ENCODE measurements at regions not wholly inside any gene's neighbourhood (a gene's known extent, or its start where the extent isn't known, plus 50 kb on each side); places are given as distances from the start of the nearest gene placed in this dataset.
"Not testable (repeated sequence)": the region's sequence is repeated elsewhere in the genome, so short reads cannot be mapped to it uniquely, and the experiment has no call there.

DNA sequence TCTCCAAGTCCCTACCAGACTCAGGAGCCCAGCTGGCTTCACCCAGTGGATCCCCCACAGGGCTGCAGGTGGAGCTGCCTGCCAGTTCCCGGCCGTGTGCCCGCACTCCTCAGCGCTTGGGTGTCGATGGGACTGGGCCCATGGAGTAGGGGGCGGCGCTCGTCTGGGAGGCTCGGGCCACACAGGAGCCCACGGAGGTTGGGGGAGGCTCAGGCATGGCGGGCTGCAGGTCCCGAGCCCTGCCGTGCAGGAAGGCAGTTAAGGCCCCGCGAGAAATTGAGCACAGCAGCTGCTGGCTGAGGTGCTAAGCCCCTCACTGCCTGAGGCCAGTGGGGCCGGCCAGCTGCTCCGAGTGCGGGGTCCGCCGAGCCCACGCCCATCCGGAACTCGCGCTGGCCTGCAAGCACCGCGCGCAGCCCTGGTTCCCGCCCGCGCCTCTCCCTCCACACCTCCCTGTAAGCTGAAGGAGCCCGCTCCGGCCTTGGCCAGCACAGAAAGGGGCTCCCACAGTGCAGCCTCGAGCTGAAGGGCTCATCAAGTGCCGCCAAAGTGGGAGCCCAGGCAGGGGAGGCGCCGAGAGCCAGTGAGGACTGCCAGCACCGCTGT lies 1771.1 kb downstream of the OLFM4 start:
- Histone ChIP-seq H3K4me1 (ENCODE audit: control insufficient read depth in 5 of 5, insufficient read depth in 5 of 5, low read length in 5 of 5) (no peaks in the 10 kb centered on the region), H3K9ac (ENCODE audit: insufficient read depth in 1 of 2, low read length in 2 of 2) (no peak overlapping the region), H3K27me3 (ENCODE audit: control insufficient read depth in 3 of 3, insufficient read depth in 3 of 3, low read length in 2 of 3) (no peaks in the 10 kb centered on the region), H3K4me3 (no peak overlapping the region), H3K36me3 (ENCODE audit: control insufficient read depth in 4 of 4, insufficient read depth in 4 of 4, low read length in 4 of 4) (no peaks in the 10 kb centered on the region), H3K9me3 (ENCODE audit: control insufficient read depth in 4 of 4, insufficient read depth in 3 of 4, low read length in 3 of 4) (no peaks in the 10 kb centered on the region), H3K27ac (ENCODE audit: low read depth in 1 of 2, low read length in 1 of 2) (no peak overlapping the region)
- no peak for ATAC-seq (ENCODE audit: insufficient read depth, low FRiP score)
- no peak for DNase-seq
- WGBS, 2 donors, result 90 to 93% methylated on average over 31 to 37 of the region's 37 CpGs
- TF ChIP-seq, protein P1, sequence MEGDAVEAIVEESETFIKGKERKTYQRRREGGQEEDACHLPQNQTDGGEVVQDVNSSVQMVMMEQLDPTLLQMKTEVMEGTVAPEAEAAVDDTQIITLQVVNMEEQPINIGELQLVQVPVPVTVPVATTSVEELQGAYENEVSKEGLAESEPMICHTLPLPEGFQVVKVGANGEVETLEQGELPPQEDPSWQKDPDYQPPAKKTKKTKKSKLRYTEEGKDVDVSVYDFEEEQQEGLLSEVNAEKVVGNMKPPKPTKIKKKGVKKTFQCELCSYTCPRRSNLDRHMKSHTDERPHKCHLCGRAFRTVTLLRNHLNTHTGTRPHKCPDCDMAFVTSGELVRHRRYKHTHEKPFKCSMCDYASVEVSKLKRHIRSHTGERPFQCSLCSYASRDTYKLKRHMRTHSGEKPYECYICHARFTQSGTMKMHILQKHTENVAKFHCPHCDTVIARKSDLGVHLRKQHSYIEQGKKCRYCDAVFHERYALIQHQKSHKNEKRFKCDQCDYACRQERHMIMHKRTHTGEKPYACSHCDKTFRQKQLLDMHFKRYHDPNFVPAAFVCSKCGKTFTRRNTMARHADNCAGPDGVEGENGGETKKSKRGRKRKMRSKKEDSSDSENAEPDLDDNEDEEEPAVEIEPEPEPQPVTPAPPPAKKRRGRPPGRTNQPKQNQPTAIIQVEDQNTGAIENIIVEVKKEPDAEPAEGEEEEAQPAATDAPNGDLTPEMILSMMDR (IDR thresholded peaks at IDR 0.05; ENCODE audit: control extremely low read depth, extremely low read depth), result no peak

DNA sequence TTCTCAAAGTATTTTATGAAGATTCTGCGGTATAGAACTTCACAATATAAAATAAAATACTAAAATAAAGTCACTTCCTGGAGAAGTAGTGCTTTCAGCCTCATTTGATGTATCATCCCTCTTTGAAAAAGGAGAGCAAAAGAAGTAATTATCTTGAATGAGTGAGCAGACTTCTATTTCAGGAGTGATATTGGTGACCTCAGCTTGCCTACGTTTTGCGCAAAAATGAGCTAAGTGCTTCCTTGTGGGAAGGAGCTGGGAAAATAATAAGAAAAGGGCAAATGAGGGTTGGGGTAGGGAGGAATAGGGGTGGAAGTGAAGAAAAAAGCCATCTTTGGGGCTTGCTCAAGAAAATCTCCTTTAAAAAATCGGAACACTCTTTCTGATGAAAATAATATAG lies 1773.6 kb downstream of the OLFM4 start:
- 85 to 90% methylated on average over 4 of the region's 4 CpGs for WGBS, 2 donors
- TF ChIP-seq, protein P1 (IDR thresholded peaks at IDR 0.05; ENCODE audit: control extremely low read depth, extremely low read depth), result no peak
- DNase-seq, result no peak

DNA sequence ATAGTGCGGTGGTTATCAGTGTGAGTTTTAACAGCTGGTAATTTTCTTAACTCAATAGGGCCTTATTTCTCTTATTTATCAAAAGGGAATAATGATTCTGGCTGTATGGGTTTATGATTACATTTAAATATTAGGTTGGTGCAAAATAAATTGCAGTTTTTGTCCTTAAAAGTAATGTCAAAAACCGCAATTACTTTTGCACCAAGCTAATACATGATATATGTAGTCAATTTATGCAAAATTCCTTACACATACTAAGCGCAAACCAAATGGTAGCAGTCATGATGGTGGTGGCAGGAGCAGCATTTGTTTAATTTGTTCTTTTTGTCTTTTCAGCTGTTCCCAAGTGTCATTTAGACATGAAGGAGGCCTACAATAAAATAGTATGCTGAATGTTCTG lies 1777.1 kb downstream of the OLFM4 start:
- no peak overlapping the region for H3K9ac ChIP-seq (ENCODE audit: insufficient read depth in 1 of 2, low read length in 2 of 2)
- H3K4me1 ChIP-seq (ENCODE audit: control insufficient read depth in 5 of 5, insufficient read depth in 5 of 5, low read length in 5 of 5), result no peaks in the 10 kb centered on the region
- no peaks in the 10 kb centered on the region for H3K27me3 ChIP-seq (ENCODE audit: control insufficient read depth in 3 of 3, insufficient read depth in 3 of 3, low read length in 2 of 3)
- H3K27ac ChIP-seq (ENCODE audit: low read depth in 1 of 2, low read length in 1 of 2), result no peak overlapping the region
- no peak for DNase-seq
- no peaks in the 10 kb centered on the region for H3K36me3 ChIP-seq (ENCODE audit: control insufficient read depth in 4 of 4, insufficient read depth in 4 of 4, low read length in 4 of 4)
- no peaks in the 10 kb centered on the region for H3K9me3 ChIP-seq (ENCODE audit: control insufficient read depth in 4 of 4, insufficient read depth in 3 of 4, low read length in 3 of 4)
- 88 to 92% methylated on average over 3 of the region's 3 CpGs for WGBS, 2 donors
- H3K4me3 ChIP-seq, result no peak overlapping the region
- no peak for ATAC-seq (ENCODE audit: insufficient read depth, low FRiP score)
- TF ChIP-seq, protein P1 (IDR thresholded peaks at IDR 0.05; ENCODE audit: control extremely low read depth, extremely low read depth), result no peak

More for the DNA sequence above, 1773.6 kb downstream of the OLFM4 start:
- H3K9me3 ChIP-seq (ENCODE audit: control insufficient read depth in 4 of 4, insufficient read depth in 3 of 4, low read length in 3 of 4), result no peaks in the 10 kb centered on the region
- no peak for ATAC-seq (ENCODE audit: insufficient read depth, low FRiP score)
- H3K27me3 ChIP-seq (ENCODE audit: control insufficient read depth in 3 of 3, insufficient read depth in 3 of 3, low read length in 2 of 3), result no peaks in the 10 kb centered on the region
- H3K27ac ChIP-seq (ENCODE audit: low read depth in 1 of 2, low read length in 1 of 2), result no peak overlapping the region
- no peaks in the 10 kb centered on the region for H3K36me3 ChIP-seq (ENCODE audit: control insufficient read depth in 4 of 4, insufficient read depth in 4 of 4, low read length in 4 of 4)
- H3K4me3 ChIP-seq, result no peak overlapping the region
- no peak overlapping the region for H3K9ac ChIP-seq (ENCODE audit: insufficient read depth in 1 of 2, low read length in 2 of 2)
- no peaks in the 10 kb centered on the region for H3K4me1 ChIP-seq (ENCODE audit: control insufficient read depth in 5 of 5, insufficient read depth in 5 of 5, low read length in 5 of 5)

DNA sequence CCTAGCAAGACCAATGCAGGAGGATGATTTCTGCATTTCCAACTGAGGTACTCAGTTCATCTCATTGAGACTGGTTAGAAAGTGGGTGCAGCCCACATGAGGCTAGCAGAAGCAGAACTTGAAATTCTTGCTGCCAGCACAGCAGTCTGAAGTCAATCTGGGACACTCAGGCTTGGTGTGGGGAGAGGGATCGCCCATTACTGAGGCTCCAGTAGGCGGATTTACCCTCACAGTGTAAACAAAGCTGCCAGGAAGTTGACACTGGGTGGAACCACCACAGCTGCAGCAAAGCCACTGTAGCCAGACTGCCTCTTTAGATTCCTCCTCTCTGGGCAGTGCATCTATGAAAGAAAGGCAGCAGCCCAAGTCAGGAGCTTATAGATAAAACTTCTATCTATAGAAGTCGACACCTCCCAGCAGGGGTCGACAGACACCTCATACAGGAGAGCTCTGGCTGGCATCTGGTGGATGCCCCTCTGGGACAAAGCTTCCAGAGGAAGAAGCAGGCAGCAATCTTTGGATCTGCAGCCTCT lies 1793.4 kb downstream of the OLFM4 start:
- not testable (repeated sequence) for H3K4me3 ChIP-seq; H3K4me1 ChIP-seq (ENCODE audit: control insufficient read depth in 5 of 5, insufficient read depth in 5 of 5, low read length in 5 of 5); H3K36me3 ChIP-seq (ENCODE audit: control insufficient read depth in 4 of 4, insufficient read depth in 4 of 4, low read length in 4 of 4); H3K27me3 ChIP-seq (ENCODE audit: control insufficient read depth in 3 of 3, insufficient read depth in 3 of 3, low read length in 2 of 3); H3K9ac ChIP-seq (ENCODE audit: insufficient read depth in 1 of 2, low read length in 2 of 2); ATAC-seq (ENCODE audit: insufficient read depth, low FRiP score); H3K27ac ChIP-seq (ENCODE audit: low read depth in 1 of 2, low read length in 1 of 2); H3K9me3 ChIP-seq (ENCODE audit: control insufficient read depth in 4 of 4, insufficient read depth in 3 of 4, low read length in 3 of 4)
- peak; percentile 26 to 35 (median 29) for DNase-seq
- 34 to 44% methylated on average over 4 of the region's 4 CpGs for WGBS, 2 donors

DNA sequence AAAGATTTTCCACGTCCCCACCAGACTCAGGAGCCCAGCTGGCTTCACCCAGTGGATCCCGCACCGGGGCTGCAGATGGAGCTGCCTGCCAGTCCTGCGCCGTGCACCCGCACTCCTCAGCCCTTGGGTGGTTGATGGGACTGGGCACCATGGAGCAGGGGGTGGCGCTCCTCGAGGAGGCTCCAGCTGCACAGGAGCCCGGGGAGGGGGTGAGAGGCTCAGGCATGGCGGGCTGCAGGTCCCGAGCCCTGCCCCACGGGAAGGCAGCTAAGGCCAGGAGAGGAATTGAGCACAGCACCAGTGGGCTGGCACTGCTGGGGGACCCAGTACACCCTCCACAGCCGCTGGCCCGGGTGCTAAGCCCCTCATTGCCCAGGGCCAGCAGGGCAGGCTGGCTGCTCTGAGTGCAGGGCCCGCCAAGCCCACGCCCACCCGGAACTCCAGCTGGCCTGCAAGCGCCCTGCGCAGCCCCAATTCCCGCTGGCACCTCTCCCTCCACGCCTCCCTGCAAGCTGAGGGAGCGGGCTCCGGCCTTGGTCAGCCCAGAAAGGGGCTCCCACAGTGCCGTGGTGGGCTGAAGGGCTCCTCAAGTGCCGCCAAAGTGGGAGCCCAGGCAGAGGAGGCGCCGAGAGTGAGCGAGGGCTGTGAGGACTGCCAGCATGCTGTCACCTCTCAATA lies 1800.9 kb downstream of the OLFM4 start:
- ATAC-seq (ENCODE audit: insufficient read depth, low FRiP score); H3K9ac ChIP-seq (ENCODE audit: insufficient read depth in 1 of 2, low read length in 2 of 2); H3K4me3 ChIP-seq; H3K36me3 ChIP-seq (ENCODE audit: control insufficient read depth in 4 of 4, insufficient read depth in 4 of 4, low read length in 4 of 4); H3K27ac ChIP-seq (ENCODE audit: low read depth in 1 of 2, low read length in 1 of 2); H3K9me3 ChIP-seq (ENCODE audit: control insufficient read depth in 4 of 4, insufficient read depth in 3 of 4, low read length in 3 of 4); DNase-seq; H3K4me1 ChIP-seq (ENCODE audit: control insufficient read depth in 5 of 5, insufficient read depth in 5 of 5, low read length in 5 of 5); H3K27me3 ChIP-seq (ENCODE audit: control insufficient read depth in 3 of 3, insufficient read depth in 3 of 3, low read length in 2 of 3): not testable (repeated sequence)
- WGBS, 2 donors, result 92% methylated on average over 28 of the region's 28 CpGs

Measured in lung (tissue), 11 donors.